ENCODE measurements at regions not wholly inside any gene's neighbourhood (a gene's known extent, or its start where the extent isn't known, plus 50 kb on each side); places are given as distances from the start of the nearest gene placed in this dataset.

- no peak for DNase-seq (ENCODE audit: low spot score)
- in situ Hi-C loops (cut with MboI; ENCODE audit: low sequenced_read_pairs, unreplicated experiment) = no loop called here
- TF ChIP-seq CTCF (IDR thresholded peaks at IDR 0.05; ENCODE audit: borderline replicate concordance, control extremely low read depth, extremely low read depth, insufficient read depth, missing control alignments) = no peak
Observed at GRCh38 chr18:34594266-34594665, 115.8 kb upstream of the DTNA start.

- no peak for TF ChIP-seq CTCF (IDR thresholded peaks at IDR 0.05; ENCODE audit: borderline replicate concordance, control extremely low read depth, extremely low read depth, insufficient read depth, missing control alignments)
- DNase-seq (ENCODE audit: low spot score) = no peak
- in situ Hi-C loops (cut with MboI; ENCODE audit: low sequenced_read_pairs, unreplicated experiment) = no loop called here
Observed at GRCh38 chr18:34595690-34596089, 114.4 kb upstream of the DTNA start.

- in situ Hi-C loops (cut with MboI; ENCODE audit: low sequenced_read_pairs, unreplicated experiment) = no loop called here
- no peak for DNase-seq (ENCODE audit: low spot score)
- no peak for TF ChIP-seq CTCF (IDR thresholded peaks at IDR 0.05; ENCODE audit: borderline replicate concordance, control extremely low read depth, extremely low read depth, insufficient read depth, missing control alignments)
Observed at GRCh38 chr18:34598120-34598635, 111.9 kb upstream of the DTNA start.

GRCh38 chr18:34600158-34600557 lies 109.9 kb upstream of the DTNA start:
- no peak for TF ChIP-seq CTCF (IDR thresholded peaks at IDR 0.05; ENCODE audit: borderline replicate concordance, control extremely low read depth, extremely low read depth, insufficient read depth, missing control alignments)
- no peak for DNase-seq (ENCODE audit: low spot score)
- in situ Hi-C loops (cut with MboI; ENCODE audit: low sequenced_read_pairs, unreplicated experiment) = no loop called here

GRCh38 chr18:34600874-34601656 lies 109.0 kb upstream of the DTNA start:
- in situ Hi-C loops (cut with MboI; ENCODE audit: low sequenced_read_pairs, unreplicated experiment) = no loop called here
- DNase-seq (ENCODE audit: low spot score) = no peak
- TF ChIP-seq CTCF (IDR thresholded peaks at IDR 0.05; ENCODE audit: borderline replicate concordance, control extremely low read depth, extremely low read depth, insufficient read depth, missing control alignments) = no peak

- in situ Hi-C loops (cut with MboI; ENCODE audit: low sequenced_read_pairs, unreplicated experiment) = no loop called here
- DNase-seq (ENCODE audit: low spot score) = no peak
- TF ChIP-seq CTCF (IDR thresholded peaks at IDR 0.05; ENCODE audit: borderline replicate concordance, control extremely low read depth, extremely low read depth, insufficient read depth, missing control alignments) = no peak
Observed at GRCh38 chr18:34604591-34604990, 105.5 kb upstream of the DTNA start.
